ENCODE measurements at regions not wholly inside any gene's neighbourhood (a gene's known extent, or its start where the extent isn't known, plus 50 kb on each side); places are given as distances from the start of the nearest gene placed in this dataset.

DNA sequence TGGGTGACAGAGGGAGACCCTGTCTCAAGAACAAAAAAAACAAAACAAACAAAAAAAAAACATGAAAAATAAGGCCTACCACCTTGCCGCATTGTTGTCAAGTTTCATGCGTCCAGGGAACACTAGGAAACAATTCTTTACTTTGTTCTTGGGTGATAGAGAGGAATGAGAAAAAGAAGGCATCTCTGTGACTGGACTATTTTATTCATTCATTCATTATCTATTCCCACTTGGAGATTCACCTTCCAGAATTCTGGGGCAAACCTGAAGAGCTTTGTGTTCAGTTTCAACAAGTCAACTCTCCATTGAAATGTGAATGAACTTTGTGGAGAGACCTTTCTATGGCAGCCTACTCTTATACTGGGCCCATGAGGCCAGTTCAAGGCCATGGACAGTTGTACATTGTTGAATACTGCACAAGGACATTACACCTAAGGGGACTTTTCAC is 88.5 kb upstream of the NDUFV2 start:
- ATAC-seq (ENCODE audit: insufficient read depth, low read depth), result no peak
- Histone ChIP-seq H3K4me1 (ENCODE audit: insufficient read depth, low read length) (no peaks in the 10 kb centered on the region), H2AFZ (ENCODE audit: low read depth, low read length) (no peak overlapping the region), H3K9me3 (ENCODE audit: insufficient read depth, low read length, severe bottlenecking) (no peaks in the 10 kb centered on the region), H4K20me1 (ENCODE audit: insufficient read depth, low read length) (no peaks in the 10 kb centered on the region), H3K4me2 (ENCODE audit: insufficient read depth, low read length) (no peak overlapping the region), H3K4me3 (ENCODE audit: low read depth in 1 of 2, low read length in 2 of 2) (no peak overlapping the region), H3K9ac (ENCODE audit: low read depth, low read length) (no peak overlapping the region), H3K27me3 (ENCODE audit: insufficient read depth, low read length, poor library complexity) (no peaks in the 10 kb centered on the region), H3K79me2 (ENCODE audit: insufficient read depth, low read length) (no peaks in the 10 kb centered on the region), H3K36me3 (ENCODE audit: insufficient read depth, low read length) (no peaks in the 10 kb centered on the region), H3K27ac (ENCODE audit: low read length) (no peak overlapping the region)
- no peak for TF ChIP-seq EZH2 (IDR thresholded peaks at IDR 0.05; ENCODE audit: borderline replicate concordance, low read depth, low read length, severe bottlenecking)
- TF ChIP-seq, protein P1, sequence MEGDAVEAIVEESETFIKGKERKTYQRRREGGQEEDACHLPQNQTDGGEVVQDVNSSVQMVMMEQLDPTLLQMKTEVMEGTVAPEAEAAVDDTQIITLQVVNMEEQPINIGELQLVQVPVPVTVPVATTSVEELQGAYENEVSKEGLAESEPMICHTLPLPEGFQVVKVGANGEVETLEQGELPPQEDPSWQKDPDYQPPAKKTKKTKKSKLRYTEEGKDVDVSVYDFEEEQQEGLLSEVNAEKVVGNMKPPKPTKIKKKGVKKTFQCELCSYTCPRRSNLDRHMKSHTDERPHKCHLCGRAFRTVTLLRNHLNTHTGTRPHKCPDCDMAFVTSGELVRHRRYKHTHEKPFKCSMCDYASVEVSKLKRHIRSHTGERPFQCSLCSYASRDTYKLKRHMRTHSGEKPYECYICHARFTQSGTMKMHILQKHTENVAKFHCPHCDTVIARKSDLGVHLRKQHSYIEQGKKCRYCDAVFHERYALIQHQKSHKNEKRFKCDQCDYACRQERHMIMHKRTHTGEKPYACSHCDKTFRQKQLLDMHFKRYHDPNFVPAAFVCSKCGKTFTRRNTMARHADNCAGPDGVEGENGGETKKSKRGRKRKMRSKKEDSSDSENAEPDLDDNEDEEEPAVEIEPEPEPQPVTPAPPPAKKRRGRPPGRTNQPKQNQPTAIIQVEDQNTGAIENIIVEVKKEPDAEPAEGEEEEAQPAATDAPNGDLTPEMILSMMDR (IDR thresholded peaks at IDR 0.05; ENCODE audit: borderline replicate concordance, extremely low read depth, low read length, poor library complexity, severe bottlenecking), result no peak
- DNase-seq, result no peak

DNA sequence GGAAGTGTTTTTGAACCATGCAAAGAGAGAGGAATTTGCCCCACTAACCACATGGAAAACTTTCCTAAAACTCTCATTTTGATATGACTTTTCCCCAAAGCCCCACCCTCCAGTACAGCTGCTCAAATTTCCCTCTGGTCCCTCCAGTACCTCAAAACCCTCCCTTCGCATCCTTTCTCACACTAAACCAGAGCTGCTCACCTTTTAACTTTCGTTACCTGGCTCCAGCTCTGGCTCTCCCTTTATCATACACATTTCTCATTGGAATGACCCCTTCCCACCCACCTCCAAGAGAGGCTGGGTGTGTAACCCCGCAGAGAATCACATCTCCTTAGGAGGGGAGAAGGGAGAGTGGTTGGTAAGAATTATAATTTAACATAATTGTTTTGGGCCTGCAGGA is 86.8 kb upstream of the NDUFV2 start:
- no peak for ATAC-seq (ENCODE audit: insufficient read depth, low read depth)
- no peak for DNase-seq
- TF ChIP-seq, protein P1 (IDR thresholded peaks at IDR 0.05; ENCODE audit: borderline replicate concordance, extremely low read depth, low read length, poor library complexity, severe bottlenecking), result no peak
- TF ChIP-seq EZH2 (IDR thresholded peaks at IDR 0.05; ENCODE audit: borderline replicate concordance, low read depth, low read length, severe bottlenecking), result no peak
- H3K27ac ChIP-seq (ENCODE audit: low read length), result no peak overlapping the region
- no peaks in the 10 kb centered on the region for H3K9me3 ChIP-seq (ENCODE audit: insufficient read depth, low read length, severe bottlenecking)
- H3K4me3 ChIP-seq (ENCODE audit: low read depth in 1 of 2, low read length in 2 of 2), result no peak overlapping the region
- no peaks in the 10 kb centered on the region for H3K27me3 ChIP-seq (ENCODE audit: insufficient read depth, low read length, poor library complexity)
- no peak overlapping the region for H3K9ac ChIP-seq (ENCODE audit: low read depth, low read length)
- H4K20me1 ChIP-seq (ENCODE audit: insufficient read depth, low read length), result no peaks in the 10 kb centered on the region
- H3K79me2 ChIP-seq (ENCODE audit: insufficient read depth, low read length), result no peaks in the 10 kb centered on the region
- H3K4me2 ChIP-seq (ENCODE audit: insufficient read depth, low read length), result no peak overlapping the region
- peak overlapping the region; percentile 33; the same call in 1 of the 2 replicates for H2AFZ ChIP-seq (ENCODE audit: low read depth, low read length)
- H3K36me3 ChIP-seq (ENCODE audit: insufficient read depth, low read length), result no peaks in the 10 kb centered on the region
- no peaks in the 10 kb centered on the region for H3K4me1 ChIP-seq (ENCODE audit: insufficient read depth, low read length)

DNA sequence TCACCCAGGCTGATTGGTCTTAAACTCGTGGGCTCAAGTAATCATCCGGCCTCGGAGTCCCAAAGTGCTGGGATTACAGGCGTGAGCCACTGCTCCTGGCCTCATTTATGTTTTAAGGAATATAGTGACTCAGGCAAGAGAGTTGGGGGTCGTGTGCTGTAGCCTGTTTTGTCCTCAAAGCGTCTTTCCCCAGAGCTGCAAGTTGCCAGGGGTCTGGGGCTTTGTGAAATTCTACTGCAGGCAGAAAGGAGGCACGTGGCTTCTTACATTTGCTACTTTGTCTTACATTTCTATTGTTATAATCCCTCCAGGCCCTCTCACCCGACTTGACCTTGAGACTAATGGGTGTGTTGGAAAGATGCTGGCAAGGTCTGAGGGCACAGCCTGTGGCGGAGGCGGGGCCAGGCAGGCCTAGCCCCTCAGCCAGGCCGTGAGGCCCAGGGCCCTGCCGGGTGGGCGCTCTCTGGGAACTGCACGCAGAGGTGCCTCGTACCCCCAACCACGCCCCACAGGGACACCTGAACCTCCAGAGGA is 85.8 kb upstream of the NDUFV2 start:
- Histone ChIP-seq H3K79me2 (ENCODE audit: insufficient read depth, low read length) (no peaks in the 10 kb centered on the region), H3K27me3 (ENCODE audit: insufficient read depth, low read length, poor library complexity) (no peaks in the 10 kb centered on the region), H4K20me1 (ENCODE audit: insufficient read depth, low read length) (no peaks in the 10 kb centered on the region), H3K4me2 (ENCODE audit: insufficient read depth, low read length) (no peak overlapping the region), H3K4me1 (ENCODE audit: insufficient read depth, low read length) (no peaks in the 10 kb centered on the region), H3K9me3 (ENCODE audit: insufficient read depth, low read length, severe bottlenecking) (no peaks in the 10 kb centered on the region), H3K9ac (ENCODE audit: low read depth, low read length) (no peak overlapping the region), H3K27ac (ENCODE audit: low read length) (no peak overlapping the region), H2AFZ (ENCODE audit: low read depth, low read length) (no peak overlapping the region), H3K4me3 (ENCODE audit: low read depth in 1 of 2, low read length in 2 of 2) (no peak overlapping the region), H3K36me3 (ENCODE audit: insufficient read depth, low read length) (no peaks in the 10 kb centered on the region)
- DNase-seq (no peak), ATAC-seq (ENCODE audit: insufficient read depth, low read depth) (no peak)
- no peak for TF ChIP-seq EZH2 (IDR thresholded peaks at IDR 0.05; ENCODE audit: borderline replicate concordance, low read depth, low read length, severe bottlenecking)
- TF ChIP-seq, protein P1 (IDR thresholded peaks at IDR 0.05; ENCODE audit: borderline replicate concordance, extremely low read depth, low read length, poor library complexity, severe bottlenecking), result no peak

Data from DND-41 (cell line).